ENCODE measurements at regions not wholly inside any gene's neighbourhood (a gene's known extent, or its start where the extent isn't known, plus 50 kb on each side); places are given as distances from the start of the nearest gene placed in this dataset.

DNA sequence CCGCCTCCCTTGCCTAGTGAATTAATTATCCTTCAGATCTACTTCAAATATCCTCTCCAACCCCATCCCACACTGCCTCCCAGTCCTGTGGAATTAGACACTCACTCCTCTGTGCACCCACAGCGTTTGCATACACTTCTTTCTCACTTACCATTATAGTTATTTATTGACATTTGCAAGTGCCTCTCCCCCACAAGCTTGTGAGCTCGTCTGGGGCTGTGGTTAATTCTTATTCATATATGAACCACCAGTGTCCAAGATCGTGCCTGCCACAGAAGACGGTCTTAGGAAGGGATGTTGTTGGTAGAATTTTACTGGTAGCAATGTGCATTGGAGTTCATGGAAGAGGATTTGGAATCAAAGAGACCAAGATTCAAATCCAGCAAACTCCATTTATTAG lies 68.1 kb upstream of the AOAH start:
- Histone ChIP-seq H3K4me2 (ENCODE audit: insufficient read depth, low read length, poor library complexity, severe bottlenecking) (no peak overlapping the region), H4K91ac (ENCODE audit: low read depth, low read length, poor library complexity) (no peak overlapping the region), H3K27me3 (ENCODE audit: control insufficient read depth in 3 of 3, insufficient read depth in 3 of 3, low read depth in 1 of 3, low read length in 3 of 3) (no peaks in the 10 kb centered on the region), H2BK120ac (ENCODE audit: low read depth, low read length) (no peak overlapping the region), H3K4me1 (ENCODE audit: control insufficient read depth in 2 of 2, insufficient read depth in 1 of 2, low read depth in 1 of 2, low read length in 2 of 2) (peaks cover 0 to 5% of the 10 kb centered on the region in 2 donors), H3K14ac (ENCODE audit: low read length) (no peak overlapping the region), H2BK12ac (ENCODE audit: low read length) (no peak overlapping the region), H3K79me1 (ENCODE audit: low read depth, low read length) (no peaks in the 10 kb centered on the region), H3K9ac (ENCODE audit: low read depth, low read length, poor library complexity) (no peak overlapping the region), H3K4me3 (ENCODE audit: low read length in 2 of 2) (no peak overlapping the region), H3K23ac (ENCODE audit: low read depth, low read length, poor library complexity) (no peak overlapping the region), H2BK15ac (ENCODE audit: low read length) (no peak overlapping the region), H3K36me3 (replicated peaks in 1 of 2; ENCODE audit: control insufficient read depth in 2 of 2, insufficient read depth in 2 of 2, low read length in 2 of 2) (no peaks in the 10 kb centered on the region), H3K9me3 (replicated peaks in 1 of 2; ENCODE audit: control insufficient read depth in 2 of 2, insufficient read depth in 1 of 2, low read depth in 1 of 2, low read length in 2 of 2) (no peaks in the 10 kb centered on the region), H2BK5ac (ENCODE audit: low read length) (no peak overlapping the region), H2AFZ (ENCODE audit: low read length) (no peak overlapping the region), H2AK5ac (ENCODE audit: low read depth, low read length) (no peak overlapping the region), H3K27ac (replicated peaks; ENCODE audit: low read length) (no peak overlapping the region), H3K18ac (ENCODE audit: low read length) (no peak overlapping the region), H3K4ac (ENCODE audit: low read length) (no peak overlapping the region), H4K8ac (ENCODE audit: low read depth, low read length) (no peak overlapping the region)
- DNase-seq (ENCODE audit: low spot score) = no peak
- no CpG with 5 or more reads among the region's 5 CpGs for WGBS, 2 donors (ENCODE audit: extremely low coverage in 2 of 2, insufficient read length in 2 of 2, insufficient replicate concordance in 1 of 2)

- Histone ChIP-seq H3K18ac (ENCODE audit: low read length) (no peak overlapping the region), H3K27ac (replicated peaks; ENCODE audit: low read length) (no peak overlapping the region), H3K9me3 (replicated peaks in 1 of 2; ENCODE audit: control insufficient read depth in 2 of 2, insufficient read depth in 1 of 2, low read depth in 1 of 2, low read length in 2 of 2) (no peaks in the 10 kb centered on the region), H2BK5ac (ENCODE audit: low read length) (no peak overlapping the region), H2AK5ac (ENCODE audit: low read depth, low read length) (no peak overlapping the region), H2BK120ac (ENCODE audit: low read depth, low read length) (no peak overlapping the region), H3K27me3 (ENCODE audit: control insufficient read depth in 3 of 3, insufficient read depth in 3 of 3, low read depth in 1 of 3, low read length in 3 of 3) (no peaks in the 10 kb centered on the region), H3K4ac (ENCODE audit: low read length) (no peak overlapping the region), H2AFZ (ENCODE audit: low read length) (peak overlapping the region; percentile 25), H3K4me3 (ENCODE audit: low read length in 2 of 2) (no peak overlapping the region), H3K4me1 (ENCODE audit: control insufficient read depth in 2 of 2, insufficient read depth in 1 of 2, low read depth in 1 of 2, low read length in 2 of 2) (no peaks in the 10 kb centered on the region), H3K4me2 (ENCODE audit: insufficient read depth, low read length, poor library complexity, severe bottlenecking) (no peak overlapping the region), H3K36me3 (replicated peaks in 1 of 2; ENCODE audit: control insufficient read depth in 2 of 2, insufficient read depth in 2 of 2, low read length in 2 of 2) (no peaks in the 10 kb centered on the region), H2BK12ac (ENCODE audit: low read length) (no peak overlapping the region), H3K79me1 (ENCODE audit: low read depth, low read length) (no peaks in the 10 kb centered on the region), H3K14ac (ENCODE audit: low read length) (no peak overlapping the region), H4K8ac (ENCODE audit: low read depth, low read length) (no peak overlapping the region), H3K23ac (ENCODE audit: low read depth, low read length, poor library complexity) (no peak overlapping the region), H3K9ac (ENCODE audit: low read depth, low read length, poor library complexity) (no peak overlapping the region), H2BK15ac (ENCODE audit: low read length) (no peak overlapping the region), H4K91ac (ENCODE audit: low read depth, low read length, poor library complexity) (no peak overlapping the region)
- no peak for DNase-seq (ENCODE audit: low spot score)
- no CpG with 5 or more reads among the region's 10 CpGs for WGBS, 2 donors (ENCODE audit: extremely low coverage in 2 of 2, insufficient read length in 2 of 2, insufficient replicate concordance in 1 of 2)
Observed at GRCh38 chr7:36790311-36790787, 66.1 kb upstream of the AOAH start.

DNA sequence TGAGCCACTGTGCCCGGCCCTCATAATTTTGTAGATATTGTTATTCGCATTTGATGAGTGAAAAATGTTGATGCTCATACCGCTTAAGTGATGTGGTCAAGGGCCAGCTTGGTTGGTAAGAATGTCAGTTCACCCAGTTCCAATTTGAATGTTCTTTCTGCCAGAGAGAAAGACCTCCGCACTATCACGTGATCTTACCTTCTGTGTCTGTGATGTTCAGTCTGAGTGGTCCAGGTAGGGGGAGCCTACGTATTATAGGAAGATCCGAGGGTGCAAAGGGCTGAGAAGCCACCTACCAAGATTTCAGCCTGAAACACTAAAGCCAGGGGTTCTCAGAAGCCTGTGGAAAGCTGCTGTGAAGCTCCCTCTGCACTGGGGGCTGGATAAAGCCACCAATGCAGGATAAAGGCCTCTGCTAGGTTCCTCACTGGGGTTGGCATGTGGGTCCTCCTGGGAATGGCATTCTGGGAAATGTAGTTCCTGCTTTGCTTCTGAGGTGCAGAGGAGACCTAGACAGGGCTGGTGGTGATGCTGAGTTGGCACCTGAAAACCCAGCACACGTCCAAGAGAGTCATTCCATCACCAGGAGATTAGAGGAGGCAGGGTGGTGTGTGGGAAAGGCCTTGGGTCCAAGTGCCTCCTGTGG lies 64.7 kb upstream of the AOAH start:
- Histone ChIP-seq H2AFZ (ENCODE audit: low read length) (no peak overlapping the region), H3K4me3 (ENCODE audit: low read length in 2 of 2) (no peak overlapping the region), H4K8ac (ENCODE audit: low read depth, low read length) (no peak overlapping the region), H4K91ac (ENCODE audit: low read depth, low read length, poor library complexity) (no peak overlapping the region), H3K36me3 (replicated peaks in 1 of 2; ENCODE audit: control insufficient read depth in 2 of 2, insufficient read depth in 2 of 2, low read length in 2 of 2) (no peaks in the 10 kb centered on the region), H3K4me2 (ENCODE audit: insufficient read depth, low read length, poor library complexity, severe bottlenecking) (no peak overlapping the region), H2BK5ac (ENCODE audit: low read length) (no peak overlapping the region), H3K18ac (ENCODE audit: low read length) (no peak overlapping the region), H2BK12ac (ENCODE audit: low read length) (no peak overlapping the region), H3K9me3 (replicated peaks in 1 of 2; ENCODE audit: control insufficient read depth in 2 of 2, insufficient read depth in 1 of 2, low read depth in 1 of 2, low read length in 2 of 2) (no peaks in the 10 kb centered on the region), H3K27me3 (ENCODE audit: control insufficient read depth in 3 of 3, insufficient read depth in 3 of 3, low read depth in 1 of 3, low read length in 3 of 3) (no peaks in the 10 kb centered on the region), H2BK120ac (ENCODE audit: low read depth, low read length) (no peak overlapping the region), H3K14ac (ENCODE audit: low read length) (no peak overlapping the region), H3K27ac (replicated peaks; ENCODE audit: low read length) (no peak overlapping the region), H2AK5ac (ENCODE audit: low read depth, low read length) (no peak overlapping the region), H3K4ac (ENCODE audit: low read length) (no peak overlapping the region), H3K79me1 (ENCODE audit: low read depth, low read length) (no peaks in the 10 kb centered on the region), H3K9ac (ENCODE audit: low read depth, low read length, poor library complexity) (no peak overlapping the region), H2BK15ac (ENCODE audit: low read length) (no peak overlapping the region), H3K23ac (ENCODE audit: low read depth, low read length, poor library complexity) (no peak overlapping the region), H3K4me1 (ENCODE audit: control insufficient read depth in 2 of 2, insufficient read depth in 1 of 2, low read depth in 1 of 2, low read length in 2 of 2) (no peaks in the 10 kb centered on the region)
- no peak for DNase-seq (ENCODE audit: low spot score)
- no CpG with 5 or more reads among the region's 8 CpGs for WGBS, 2 donors (ENCODE audit: extremely low coverage in 2 of 2, insufficient read length in 2 of 2, insufficient replicate concordance in 1 of 2)

- no peak for DNase-seq (ENCODE audit: low spot score)
- H3K14ac ChIP-seq (ENCODE audit: low read length) = no peak overlapping the region
- no peaks in the 10 kb centered on the region for H3K36me3 ChIP-seq (replicated peaks in 1 of 2; ENCODE audit: control insufficient read depth in 2 of 2, insufficient read depth in 2 of 2, low read length in 2 of 2)
- no peaks in the 10 kb centered on the region for H3K27me3 ChIP-seq (ENCODE audit: control insufficient read depth in 3 of 3, insufficient read depth in 3 of 3, low read depth in 1 of 3, low read length in 3 of 3)
- H2BK15ac ChIP-seq (ENCODE audit: low read length) = no peak overlapping the region
- no CpG with 5 or more reads among the region's 1 CpG for WGBS, 2 donors (ENCODE audit: extremely low coverage in 2 of 2, insufficient read length in 2 of 2, insufficient replicate concordance in 1 of 2)
- no peak overlapping the region for H4K91ac ChIP-seq (ENCODE audit: low read depth, low read length, poor library complexity)
- no peak overlapping the region for H3K4me2 ChIP-seq (ENCODE audit: insufficient read depth, low read length, poor library complexity, severe bottlenecking)
- no peak overlapping the region for H4K8ac ChIP-seq (ENCODE audit: low read depth, low read length)
- H3K9ac ChIP-seq (ENCODE audit: low read depth, low read length, poor library complexity) = no peak overlapping the region
- H2BK120ac ChIP-seq (ENCODE audit: low read depth, low read length) = no peak overlapping the region
- H2BK12ac ChIP-seq (ENCODE audit: low read length) = no peak overlapping the region
- no peak overlapping the region for H3K18ac ChIP-seq (ENCODE audit: low read length)
- no peak overlapping the region for H2AK5ac ChIP-seq (ENCODE audit: low read depth, low read length)
- H3K4ac ChIP-seq (ENCODE audit: low read length) = no peak overlapping the region
- no peak overlapping the region for H3K23ac ChIP-seq (ENCODE audit: low read depth, low read length, poor library complexity)
- no peaks in the 10 kb centered on the region for H3K9me3 ChIP-seq (replicated peaks in 1 of 2; ENCODE audit: control insufficient read depth in 2 of 2, insufficient read depth in 1 of 2, low read depth in 1 of 2, low read length in 2 of 2)
- H3K4me3 ChIP-seq (ENCODE audit: low read length in 2 of 2) = no peak overlapping the region
- no peak overlapping the region for H2AFZ ChIP-seq (ENCODE audit: low read length)
- H3K79me1 ChIP-seq (ENCODE audit: low read depth, low read length) = no peaks in the 10 kb centered on the region
- H3K27ac ChIP-seq (replicated peaks; ENCODE audit: low read length) = no peak overlapping the region
- no peak overlapping the region for H2BK5ac ChIP-seq (ENCODE audit: low read length)
- H3K4me1 ChIP-seq (ENCODE audit: control insufficient read depth in 2 of 2, insufficient read depth in 1 of 2, low read depth in 1 of 2, low read length in 2 of 2) = no peaks in the 10 kb centered on the region
Observed at GRCh38 chr7:36787933-36788378, 63.7 kb upstream of the AOAH start.
